NCI-H524 (cell line): ENCODE measurements at regions not wholly inside any gene's neighbourhood (a gene's known extent, or its start where the extent isn't known, plus 50 kb on each side); places are given as distances from the start of the nearest gene placed in this dataset.

ENCODE experiments used
- DNase-seq, 2 experiments: peaks; one replicate each; lab custom pipeline; 2025; lab: John Stamatoyannopoulos, UW

- DNase-seq: no peak
Observed at GRCh38 chr2:104766683-104767082, 87.2 kb upstream of the POU3F3 start.

- DNase-seq: no peak
Observed at GRCh38 chr2:104768694-104769093, 85.2 kb upstream of the POU3F3 start.

GRCh38 chr2:104769096-104769495 lies 84.8 kb upstream of the POU3F3 start:
- DNase-seq: no peak

- DNase-seq: no peak
Observed at GRCh38 chr2:104772996-104773395, 80.9 kb upstream of the POU3F3 start.

- DNase-seq: no peak
Observed at GRCh38 chr2:104774631-104775030, 79.3 kb upstream of the POU3F3 start.

GRCh38 chr2:104777721-104778120 lies 76.2 kb upstream of the POU3F3 start:
- no peak for DNase-seq

- DNase-seq: no peak
Observed at GRCh38 chr2:104781151-104781550, 72.8 kb upstream of the POU3F3 start.

GRCh38 chr2:104784264-104784663 lies 69.7 kb upstream of the POU3F3 start:
- no peak for DNase-seq

GRCh38 chr2:104786204-104786603 lies 67.7 kb upstream of the POU3F3 start:
- no peak for DNase-seq

- DNase-seq: no peak
Observed at GRCh38 chr2:104786821-104787220, 67.1 kb upstream of the POU3F3 start.

GRCh38 chr2:104787298-104788065 lies 66.4 kb upstream of the POU3F3 start:
- no peak for DNase-seq

GRCh38 chr2:104788742-104789455 lies 65.0 kb upstream of the POU3F3 start:
- no peak for DNase-seq

GRCh38 chr2:104790100-104790811 lies 63.7 kb upstream of the POU3F3 start:
- no peak for DNase-seq

GRCh38 chr2:104790901-104791495 lies 62.9 kb upstream of the POU3F3 start:
- DNase-seq: no peak

GRCh38 chr2:104793966-104794365 lies 59.9 kb upstream of the POU3F3 start:
- DNase-seq: no peak

GRCh38 chr2:104794441-104794840 lies 59.5 kb upstream of the POU3F3 start:
- DNase-seq: no peak
